H9 (cell line): ENCODE measurements at regions not wholly inside any gene's neighbourhood (a gene's known extent, or its start where the extent isn't known, plus 50 kb on each side); places are given as distances from the start of the nearest gene placed in this dataset.

Source experiments
- DNase-seq: peaks from one replicate; pipeline ENCODE4 v3.0.0-alpha.2; 2017
- H2AFZ ChIP-seq: one replicate; pipeline ENCODE4 v1.6.1; 2013; ENCODE audit warnings: mild to moderate bottlenecking, low read length, control low read depth, moderate library complexity
- H2AK5ac ChIP-seq: 2 replicates; pipeline ENCODE4 v1.6.1; 2013; ENCODE audit warnings: low read length, control low read depth, mixed read lengths; ENCODE audit not compliant: insufficient read length
- H2BK120ac ChIP-seq: one replicate; pipeline ENCODE4 v1.6.1; 2013; ENCODE audit warnings: low read depth, mild to moderate bottlenecking, low read length, control low read depth, inconsistent platforms; ENCODE audit not compliant: poor library complexity, severe bottlenecking
- H2BK12ac ChIP-seq: 2 replicates; pipeline ENCODE4 v1.6.1; 2013; ENCODE audit warnings: low read length, control low read depth, mixed read lengths, low read depth; ENCODE audit not compliant: insufficient read length
- H2BK15ac ChIP-seq: 2 replicates; pipeline ENCODE4 v1.6.1; 2013; ENCODE audit warnings: low read depth, low read length, control low read depth
- H2BK20ac ChIP-seq: one replicate; pipeline ENCODE4 v1.6.1; 2013; ENCODE audit warnings: low read depth, mild to moderate bottlenecking, low read length, control low read depth, inconsistent platforms; ENCODE audit not compliant: poor library complexity, severe bottlenecking
- H2BK5ac ChIP-seq: 2 replicates; pipeline ENCODE4 v1.6.1; 2013; ENCODE audit warnings: low read length, control low read depth, mixed read lengths; ENCODE audit not compliant: insufficient read length
- H3K14ac ChIP-seq: 2 replicates; pipeline ENCODE4 v1.6.1; 2013; ENCODE audit warnings: low read length, control low read depth; ENCODE audit not compliant: insufficient read depth
- H3K18ac ChIP-seq: 2 replicates; pipeline ENCODE4 v1.6.1; 2013; ENCODE audit warnings: low read depth, mild to moderate bottlenecking, mixed read lengths, low read length, control low read depth; ENCODE audit not compliant: insufficient read length
- H3K23ac ChIP-seq: 2 replicates; pipeline ENCODE4 v1.6.1; 2013; ENCODE audit warnings: low read length, control low read depth, mixed read lengths, low read depth; ENCODE audit not compliant: insufficient read length
- H3K23me2 ChIP-seq: 2 replicates; pipeline ENCODE4 v1.6.1; 2013; ENCODE audit warnings: low read depth, mild to moderate bottlenecking, mixed read lengths, low read length, control low read depth; ENCODE audit not compliant: insufficient read length, poor library complexity, severe bottlenecking
- H3K27ac ChIP-seq: 2 replicates; pipeline ENCODE4 v1.5.1; 2013; ENCODE audit warnings: low read length, control low read depth, mixed read lengths, low read depth; ENCODE audit not compliant: insufficient read length
- H3K27me3 ChIP-seq: 2 replicates; pipeline ENCODE4 v1.6.1; 2013; ENCODE audit warnings: low read length, control low read depth, inconsistent platforms; ENCODE audit not compliant: insufficient read depth
- H3K4ac ChIP-seq: 2 replicates; pipeline ENCODE4 v1.6.1; 2013; ENCODE audit warnings: low read depth, mild to moderate bottlenecking, control low read depth, inconsistent platforms, low read length, moderate library complexity
- H3K4me1 ChIP-seq: 2 replicates; pipeline ENCODE4 v1.6.1; 2013; ENCODE audit warnings: low read length, control low read depth, inconsistent platforms; ENCODE audit not compliant: insufficient read depth
- H3K4me2 ChIP-seq: 2 replicates; pipeline ENCODE4 v1.6.1; 2013; ENCODE audit warnings: low read length, control low read depth, mixed read lengths; ENCODE audit not compliant: insufficient read length, insufficient read depth
- H3K56ac ChIP-seq: 2 replicates; pipeline ENCODE4 v1.6.1; 2013; ENCODE audit warnings: low read depth, mild to moderate bottlenecking, mixed read lengths, low read length, control low read depth; ENCODE audit not compliant: insufficient read length
- H3K79me1 ChIP-seq: 2 replicates; pipeline ENCODE4 v1.6.1; 2013; ENCODE audit warnings: low read depth, mild to moderate bottlenecking, moderate library complexity, low read length, control low read depth, inconsistent platforms; ENCODE audit not compliant: insufficient read depth, poor library complexity, severe bottlenecking
- H3K79me2 ChIP-seq: 2 replicates; pipeline ENCODE4 v1.6.1; 2013; ENCODE audit warnings: low read length, control low read depth, inconsistent platforms; ENCODE audit not compliant: insufficient read depth
- H3K9ac ChIP-seq: 2 replicates; pipeline ENCODE4 v1.6.1; 2013; ENCODE audit warnings: low read length, control low read depth, mixed read lengths; ENCODE audit not compliant: insufficient read length; ENCODE audit errors: extremely low read depth
- H3K9me3 ChIP-seq: one replicate; pipeline ENCODE4 v1.6.1; 2013; ENCODE audit warnings: low read depth, low read length, inconsistent platforms; ENCODE audit not compliant: control insufficient read depth
- H3T11ph ChIP-seq: one replicate; pipeline ENCODE4 v1.6.1; 2013; ENCODE audit warnings: mild to moderate bottlenecking, low read length, control low read depth, inconsistent platforms
- H4K20me1 ChIP-seq: one replicate; pipeline ENCODE4 v1.6.1; 2013; ENCODE audit not compliant: control insufficient read depth, insufficient read length, insufficient read depth
- H4K5ac ChIP-seq: 2 replicates; pipeline ENCODE4 v1.6.1; 2013; ENCODE audit warnings: low read depth, mild to moderate bottlenecking, mixed read lengths, low read length, control low read depth; ENCODE audit not compliant: insufficient read length
- H4K8ac ChIP-seq: replicated peaks from 2 replicates; pipeline ENCODE4 v1.6.1; 2013; ENCODE audit warnings: low read length, control low read depth, mixed read lengths, low read depth; ENCODE audit not compliant: insufficient read length
- H4K91ac ChIP-seq: 2 replicates; pipeline ENCODE4 v1.6.1; 2013; ENCODE audit warnings: low read depth, mild to moderate bottlenecking, moderate library complexity, mixed read lengths, low read length, control low read depth; ENCODE audit not compliant: insufficient read length
- H3K27ac Mint-ChIP-seq, 3 experiments: 2 replicates in 2 of 3; 3 replicates in 1 of 3; pipeline ENCODE4 v1.8.0; 2020 to 2021; ENCODE audit warnings: mixed read lengths in 3 of 3, mild to moderate bottlenecking in 1 of 3, moderate library complexity in 1 of 3
- H3K27me3 Mint-ChIP-seq: 2 replicates; pipeline ENCODE4 v1.8.0; 2021; ENCODE audit warnings: low read depth, mild to moderate bottlenecking, moderate library complexity, mixed read lengths
- H3K36me3 Mint-ChIP-seq, 3 experiments: 2 replicates in 2 of 3; 3 replicates in 1 of 3; pipeline ENCODE4 v1.8.0; 2020 to 2021; ENCODE audit warnings: low read depth in 3 of 3, mixed read lengths in 3 of 3; ENCODE audit not compliant: insufficient read depth in 1 of 3
- H3K4me1 Mint-ChIP-seq, 2 experiments: 2 replicates each; pipeline ENCODE4 v1.8.0; 2020; ENCODE audit warnings: mixed read lengths in 2 of 2
- H3K4me3 Mint-ChIP-seq, 2 experiments: 2 replicates in 1 of 2; 3 replicates in 1 of 2; pipeline ENCODE4 v1.8.0; 2020 to 2021; ENCODE audit warnings: mild to moderate bottlenecking in 2 of 2, mixed read lengths in 2 of 2, moderate library complexity in 1 of 2
- H3K9me3 Mint-ChIP-seq, 2 experiments: 2 replicates in 1 of 2; 3 replicates in 1 of 2; pipeline ENCODE4 v1.8.0; 2020; ENCODE audit warnings: mild to moderate bottlenecking in 2 of 2, mixed read lengths in 2 of 2, moderate library complexity in 1 of 2
- WGBS: extraction: QIAGEN DNeasy Blood & Tissue Kit; methylation state at CpG from one replicate; pipeline ENCODE4 v1.1.7; 2013; ENCODE audit warnings: missing lambda C conversion rate, low lambda C conversion rate, mixed read lengths; ENCODE audit not compliant: insufficient read length; ENCODE audit errors: extremely low coverage; 5-methylcytosine and 5-hydroxymethylcytosine counted together
- TF ChIP-seq, protein P1 (sequence below): fragments of 200-600 bp; sonication (generic); conservative IDR thresholded peaks from 3 replicates; pipeline ENCODE4 v1.8.0; 2021; ENCODE audit warnings: antibody characterized with exemption, mild to moderate bottlenecking

DNA sequence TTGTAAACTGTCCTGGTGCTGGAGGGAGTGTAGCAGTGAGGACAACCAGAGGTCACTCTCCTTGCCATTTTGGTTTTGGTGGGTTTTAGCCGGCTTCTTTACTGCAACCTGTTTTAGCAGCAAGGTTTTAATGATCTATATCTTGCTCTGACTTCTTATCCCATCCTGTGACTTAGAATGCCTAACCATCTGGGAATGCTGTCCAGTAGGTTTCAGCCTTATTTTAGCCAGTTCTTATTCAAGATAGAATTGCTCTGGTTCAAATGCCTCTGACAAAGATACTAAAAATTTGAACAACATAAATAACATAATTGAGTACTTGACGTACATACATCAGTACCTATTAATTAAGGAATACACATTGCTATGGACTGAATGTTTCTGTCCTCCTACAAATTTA lies 93.3 kb upstream of the TOM1L1 start:
- H3K36me3 Mint-ChIP-seq, result no peaks in the 10 kb centered on the region

More for the DNA sequence above, 93.3 kb upstream of the TOM1L1 start:
- H3K4me3 Mint-ChIP-seq, result no peak overlapping the region
- Histone ChIP-seq H3K9me3 (no peaks in the 10 kb centered on the region), H3K27ac (no peak overlapping the region), H3K27me3 (no peaks in the 10 kb centered on the region), H2BK20ac (no peak overlapping the region), H3K18ac (no peak overlapping the region), H3K79me1 (no peaks in the 10 kb centered on the region), H3K23ac (no peak overlapping the region), H2AK5ac (no peak overlapping the region), H2BK120ac (no peak overlapping the region), H4K91ac (no peak overlapping the region), H3K4ac (no peak overlapping the region), H3K56ac (no peak overlapping the region), H2BK12ac (no peak overlapping the region), H3K23me2 (no peaks in the 10 kb centered on the region), H3K79me2 (no peaks in the 10 kb centered on the region), H2BK15ac (no peak overlapping the region), H3K4me1 (no peaks in the 10 kb centered on the region), H3K4me2 (no peak overlapping the region), H4K20me1 (no peaks in the 10 kb centered on the region), H3K9ac (no peak overlapping the region), H2BK5ac (no peak overlapping the region), H4K5ac (no peak overlapping the region), H4K8ac (no peak overlapping the region), H3K14ac (no peak overlapping the region), H2AFZ (no peak overlapping the region), H3T11ph (no peak overlapping the region)
- no peaks in the 10 kb centered on the region for H3K27me3 Mint-ChIP-seq
- no peaks in the 10 kb centered on the region for H3K9me3 Mint-ChIP-seq
- H3K4me1 Mint-ChIP-seq, result peaks cover 5 to 7% of the 10 kb centered on the region in 2 experiments
- no CpG with 5 or more reads among the region's 2 CpGs for WGBS
- TF ChIP-seq, protein P1, sequence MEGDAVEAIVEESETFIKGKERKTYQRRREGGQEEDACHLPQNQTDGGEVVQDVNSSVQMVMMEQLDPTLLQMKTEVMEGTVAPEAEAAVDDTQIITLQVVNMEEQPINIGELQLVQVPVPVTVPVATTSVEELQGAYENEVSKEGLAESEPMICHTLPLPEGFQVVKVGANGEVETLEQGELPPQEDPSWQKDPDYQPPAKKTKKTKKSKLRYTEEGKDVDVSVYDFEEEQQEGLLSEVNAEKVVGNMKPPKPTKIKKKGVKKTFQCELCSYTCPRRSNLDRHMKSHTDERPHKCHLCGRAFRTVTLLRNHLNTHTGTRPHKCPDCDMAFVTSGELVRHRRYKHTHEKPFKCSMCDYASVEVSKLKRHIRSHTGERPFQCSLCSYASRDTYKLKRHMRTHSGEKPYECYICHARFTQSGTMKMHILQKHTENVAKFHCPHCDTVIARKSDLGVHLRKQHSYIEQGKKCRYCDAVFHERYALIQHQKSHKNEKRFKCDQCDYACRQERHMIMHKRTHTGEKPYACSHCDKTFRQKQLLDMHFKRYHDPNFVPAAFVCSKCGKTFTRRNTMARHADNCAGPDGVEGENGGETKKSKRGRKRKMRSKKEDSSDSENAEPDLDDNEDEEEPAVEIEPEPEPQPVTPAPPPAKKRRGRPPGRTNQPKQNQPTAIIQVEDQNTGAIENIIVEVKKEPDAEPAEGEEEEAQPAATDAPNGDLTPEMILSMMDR, result no peak
- DNase-seq, result no peak
- H3K27ac Mint-ChIP-seq, result no peak overlapping the region
